Endodermal cell (in vitro differentiated cells): ENCODE measurements at regions not wholly inside any gene's neighbourhood (a gene's known extent, or its start where the extent isn't known, plus 50 kb on each side); places are given as distances from the start of the nearest gene placed in this dataset.
"Not testable (repeated sequence)": the region's sequence is repeated elsewhere in the genome, so short reads cannot be mapped to it uniquely, and the experiment has no call there.

Source experiments
- DNase-seq: peaks from one replicate; pipeline ENCODE4 v3.0.0-alpha.2; 2017
- H3K27ac ChIP-seq: 2 replicates; pipeline ENCODE4 v1.5.1; 2013; ENCODE audit warnings: mild to moderate bottlenecking, low read depth, low read length, moderate library complexity
- H3K27me3 ChIP-seq: 2 replicates; pipeline ENCODE4 v1.6.1; 2013; ENCODE audit warnings: mild to moderate bottlenecking, low read length, moderate library complexity; ENCODE audit not compliant: insufficient read depth, control insufficient read depth, poor library complexity, severe bottlenecking
- H3K36me3 ChIP-seq: 2 replicates; pipeline ENCODE4 v1.7.0; 2013; ENCODE audit warnings: mild to moderate bottlenecking, low read length, moderate library complexity; ENCODE audit not compliant: control insufficient read depth, insufficient read depth
- H3K4me1 ChIP-seq: one replicate; pipeline ENCODE4 v1.7.0; 2013; ENCODE audit warnings: low read length; ENCODE audit not compliant: control insufficient read depth, insufficient read depth
- H3K4me3 ChIP-seq: 2 replicates; pipeline ENCODE4 v1.5.1; 2013; ENCODE audit warnings: mild to moderate bottlenecking, low read length, moderate library complexity
- H3K9ac ChIP-seq: 2 replicates; pipeline ENCODE4 v1.6.1; 2013; ENCODE audit warnings: mild to moderate bottlenecking, low read length, moderate library complexity; ENCODE audit not compliant: poor library complexity, severe bottlenecking; ENCODE audit errors: extremely low read depth
- H3K9me3 ChIP-seq: 2 replicates; pipeline ENCODE4 v1.6.1; 2013; ENCODE audit warnings: mild to moderate bottlenecking, low read length, moderate library complexity; ENCODE audit not compliant: control insufficient read depth
- H3K27ac Mint-ChIP-seq: 2 replicates; pipeline ENCODE4 v1.8.0; 2020; ENCODE audit warnings: mixed read lengths
- H3K27me3 Mint-ChIP-seq: 2 replicates; pipeline ENCODE4 v1.8.0; 2021; ENCODE audit warnings: mild to moderate bottlenecking, mixed read lengths; ENCODE audit not compliant: insufficient read depth
- H3K36me3 Mint-ChIP-seq: 2 replicates; pipeline ENCODE4 v1.8.0; 2020; ENCODE audit warnings: low read depth, mixed read lengths
- H3K4me1 Mint-ChIP-seq: 2 replicates; pipeline ENCODE4 v1.8.0; 2020; ENCODE audit warnings: mixed read lengths
- H3K4me3 Mint-ChIP-seq: 2 replicates; pipeline ENCODE4 v1.8.0; 2020; ENCODE audit warnings: mild to moderate bottlenecking, moderate library complexity, mixed read lengths
- H3K9me3 Mint-ChIP-seq: 2 replicates; pipeline ENCODE4 v1.8.0; 2020; ENCODE audit warnings: mild to moderate bottlenecking, mixed read lengths
- WGBS, 2 experiments: methylation state at CpG; one replicate each; pipeline versions ENCODE4 v1.1.5 to v1.1.7; 2013; ENCODE audit warnings: missing lambda C conversion rate in 2 of 2, mixed read lengths in 1 of 2; ENCODE audit not compliant: insufficient coverage in 1 of 2, insufficient read length in 1 of 2; 5-methylcytosine and 5-hydroxymethylcytosine counted together
- TF ChIP-seq, protein P1 (sequence below): fragments of 200-600 bp; sonication (generic); conservative IDR thresholded peaks from 2 replicates; pipeline ENCODE4 v1.5.0; 2021; ENCODE audit warnings: antibody characterized with exemption, mild to moderate bottlenecking

DNA sequence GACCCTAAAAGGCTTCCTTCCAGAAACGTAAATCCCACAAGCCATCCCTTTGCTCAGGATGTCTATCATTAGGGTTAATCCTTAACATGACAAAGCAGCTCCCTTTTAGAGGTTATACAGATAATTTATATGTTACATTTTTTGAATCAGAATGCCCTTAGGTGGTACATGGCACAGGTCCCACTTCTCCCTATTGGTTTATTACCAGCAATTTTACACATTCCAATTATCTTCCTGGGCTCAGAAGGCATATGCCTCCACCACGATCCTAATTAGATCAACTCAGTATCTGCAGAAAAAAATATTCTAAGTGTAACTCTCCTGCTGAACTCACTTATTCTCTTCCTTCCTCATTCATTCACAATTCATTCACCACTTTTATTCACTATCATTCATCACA lies 507.0 kb upstream of the MAP2 start:
- Histone ChIP-seq H3K9ac (no peak overlapping the region), H3K4me3 (no peak overlapping the region), H3K27ac (no peak overlapping the region), H3K4me1 (no peaks in the 10 kb centered on the region), H3K36me3 (no peaks in the 10 kb centered on the region), H3K27me3 (no peaks in the 10 kb centered on the region), H3K9me3 (peaks cover 6% of the 10 kb centered on the region)
- Mint-ChIP-seq H3K36me3 (no peaks in the 10 kb centered on the region), H3K4me1 (no peaks in the 10 kb centered on the region), H3K27me3 (no peaks in the 10 kb centered on the region), H3K27ac (no peak overlapping the region), H3K4me3 (no peak overlapping the region), H3K9me3 (peaks cover 8% of the 10 kb centered on the region)
- TF ChIP-seq, protein P1, sequence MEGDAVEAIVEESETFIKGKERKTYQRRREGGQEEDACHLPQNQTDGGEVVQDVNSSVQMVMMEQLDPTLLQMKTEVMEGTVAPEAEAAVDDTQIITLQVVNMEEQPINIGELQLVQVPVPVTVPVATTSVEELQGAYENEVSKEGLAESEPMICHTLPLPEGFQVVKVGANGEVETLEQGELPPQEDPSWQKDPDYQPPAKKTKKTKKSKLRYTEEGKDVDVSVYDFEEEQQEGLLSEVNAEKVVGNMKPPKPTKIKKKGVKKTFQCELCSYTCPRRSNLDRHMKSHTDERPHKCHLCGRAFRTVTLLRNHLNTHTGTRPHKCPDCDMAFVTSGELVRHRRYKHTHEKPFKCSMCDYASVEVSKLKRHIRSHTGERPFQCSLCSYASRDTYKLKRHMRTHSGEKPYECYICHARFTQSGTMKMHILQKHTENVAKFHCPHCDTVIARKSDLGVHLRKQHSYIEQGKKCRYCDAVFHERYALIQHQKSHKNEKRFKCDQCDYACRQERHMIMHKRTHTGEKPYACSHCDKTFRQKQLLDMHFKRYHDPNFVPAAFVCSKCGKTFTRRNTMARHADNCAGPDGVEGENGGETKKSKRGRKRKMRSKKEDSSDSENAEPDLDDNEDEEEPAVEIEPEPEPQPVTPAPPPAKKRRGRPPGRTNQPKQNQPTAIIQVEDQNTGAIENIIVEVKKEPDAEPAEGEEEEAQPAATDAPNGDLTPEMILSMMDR: no peak
- no peak for DNase-seq
- WGBS, 2 experiments: 86 to 100% methylated on average over 1 to 2 of the region's 2 CpGs

DNA sequence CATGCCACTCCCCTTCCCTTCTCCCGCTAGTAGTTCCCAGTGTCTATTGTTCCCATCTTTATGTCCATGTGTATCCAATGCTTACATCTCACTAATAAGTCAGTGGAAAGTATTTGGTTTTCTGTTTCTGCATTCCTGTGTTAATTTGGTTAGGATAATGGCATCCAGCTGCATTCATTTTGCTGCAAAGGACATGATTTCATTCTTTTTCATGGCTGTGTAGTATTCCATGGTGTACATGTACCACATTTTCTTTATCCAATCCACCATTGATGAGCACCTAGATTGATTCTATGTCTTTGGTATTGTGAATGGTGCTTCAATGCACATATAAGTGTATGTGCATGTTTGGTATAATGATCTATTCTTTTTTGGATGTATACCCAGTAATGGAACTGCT lies 502.5 kb upstream of the MAP2 start:
- H3K27me3 ChIP-seq, H3K36me3 ChIP-seq, H3K27ac ChIP-seq, H3K9me3 ChIP-seq, H3K27me3 Mint-ChIP-seq, H3K4me1 Mint-ChIP-seq, DNase-seq, H3K4me3 Mint-ChIP-seq, H3K36me3 Mint-ChIP-seq, H3K4me3 ChIP-seq, H3K9ac ChIP-seq, H3K4me1 ChIP-seq, H3K27ac Mint-ChIP-seq: not testable (repeated sequence)
- 100% methylated on average over 1 of the region's 1 CpG; no CpG with 5 or more reads in 1 of the 2 experiments for WGBS, 2 experiments
- H3K9me3 Mint-ChIP-seq: peaks cover 14% of the 10 kb centered on the region

DNA sequence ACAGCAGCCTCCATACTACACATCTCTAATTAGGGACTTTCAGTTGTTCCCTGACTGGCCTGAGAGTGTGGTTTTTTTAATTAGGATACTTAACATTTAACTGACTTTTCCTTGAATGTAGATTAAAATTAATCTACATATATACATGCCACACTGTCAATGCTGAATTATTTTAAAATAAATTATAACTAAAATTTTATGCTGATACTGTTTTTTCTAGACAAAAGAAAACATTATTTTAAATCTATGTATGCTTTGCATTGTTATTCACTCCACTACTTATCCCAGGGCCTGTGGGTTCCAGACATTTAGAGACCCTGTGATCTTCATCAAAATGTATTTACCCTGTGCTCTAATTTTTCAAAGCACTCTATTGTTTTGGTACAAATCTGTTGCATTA lies 496.0 kb upstream of the MAP2 start:
- H3K36me3 ChIP-seq: no peaks in the 10 kb centered on the region
- TF ChIP-seq, protein P1: no peak
- H3K27ac Mint-ChIP-seq: no peak overlapping the region
- H3K9me3 Mint-ChIP-seq: no peaks in the 10 kb centered on the region
- no peak overlapping the region for H3K9ac ChIP-seq
- H3K9me3 ChIP-seq: no peaks in the 10 kb centered on the region
- no peaks in the 10 kb centered on the region for H3K4me1 Mint-ChIP-seq
- H3K27me3 Mint-ChIP-seq: no peaks in the 10 kb centered on the region
- H3K27ac ChIP-seq: no peak overlapping the region
- H3K27me3 ChIP-seq: no peaks in the 10 kb centered on the region
- H3K4me3 ChIP-seq: no peak overlapping the region
- H3K4me1 ChIP-seq: no peaks in the 10 kb centered on the region
- no peak overlapping the region for H3K4me3 Mint-ChIP-seq
- no peak for DNase-seq
- no peaks in the 10 kb centered on the region for H3K36me3 Mint-ChIP-seq

DNA sequence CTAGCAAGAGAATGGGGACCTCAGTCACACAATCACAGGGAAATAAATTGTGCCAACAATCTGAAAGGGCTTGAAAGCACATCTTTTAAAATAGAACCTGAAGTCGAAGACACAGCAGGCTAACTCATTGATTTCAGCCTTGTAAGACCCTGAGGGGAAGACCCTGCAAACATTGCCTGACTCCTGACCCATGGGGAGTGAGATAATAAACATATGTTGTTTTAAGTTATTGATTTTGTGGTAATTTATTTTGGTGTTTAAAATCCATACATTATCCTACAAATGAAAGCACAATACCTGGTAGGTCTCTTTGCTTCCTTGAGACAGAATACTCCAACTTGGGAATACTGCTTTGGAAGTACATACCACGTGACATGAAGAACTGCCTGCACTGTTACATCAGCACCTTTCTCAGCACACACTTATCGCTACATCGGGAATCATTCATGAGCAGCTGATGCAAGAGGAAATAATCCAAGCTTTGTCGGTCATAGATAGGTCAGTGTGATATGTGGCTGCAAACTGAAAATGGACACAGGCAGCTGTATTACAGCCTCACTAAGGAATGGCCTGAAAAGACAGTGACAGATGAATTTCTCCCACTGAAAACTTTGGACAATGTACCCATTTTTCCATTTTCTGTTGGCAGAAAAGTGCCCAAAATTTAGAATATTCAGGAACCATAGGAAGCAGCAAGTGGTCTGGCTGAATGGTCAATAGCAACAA lies 494.5 kb upstream of the MAP2 start:
- H3K36me3 Mint-ChIP-seq: no peaks in the 10 kb centered on the region
- no peak overlapping the region for H3K9ac ChIP-seq
- no peaks in the 10 kb centered on the region for H3K4me1 Mint-ChIP-seq
- no peaks in the 10 kb centered on the region for H3K27me3 ChIP-seq
- TF ChIP-seq, protein P1: no peak
- no peak overlapping the region for H3K4me3 Mint-ChIP-seq
- no peaks in the 10 kb centered on the region for H3K27me3 Mint-ChIP-seq
- H3K36me3 ChIP-seq: no peaks in the 10 kb centered on the region
- WGBS, 2 experiments: 93 to 96% methylated on average over 5 of the region's 5 CpGs
- no peaks in the 10 kb centered on the region for H3K9me3 ChIP-seq
- H3K27ac ChIP-seq: no peak overlapping the region
- H3K4me1 ChIP-seq: no peaks in the 10 kb centered on the region
- no peak overlapping the region for H3K4me3 ChIP-seq
- no peaks in the 10 kb centered on the region for H3K9me3 Mint-ChIP-seq
- no peak for DNase-seq
- H3K27ac Mint-ChIP-seq: no peak overlapping the region
